Keratinocyte (primary cell): ENCODE measurements at regions not wholly inside any gene's neighbourhood (a gene's known extent, or its start where the extent isn't known, plus 50 kb on each side); places are given as distances from the start of the nearest gene placed in this dataset.

Experiments used
- DNase-seq: peaks from one replicate; pipeline ENCODE4 v3.0.0-alpha.2; 2011; ENCODE audit warnings: low read depth, missing footprints, low spot score
- FAIRE-seq: peaks from 2 replicates; lab custom pipeline; 2011; peaks lifted over from hg19 to GRCh38; lab: Jason Lieb, UNC
- H2AFZ ChIP-seq: 2 replicates; pipeline ENCODE4 v1.6.0; 2012; ENCODE audit warnings: low read length, control low read depth, inconsistent platforms; ENCODE audit not compliant: control insufficient read depth
- H3K27ac ChIP-seq: 2 replicates; pipeline ENCODE4 v1.5.1; 2011; ENCODE audit warnings: low read length; ENCODE audit not compliant: control insufficient read depth, insufficient read depth
- H3K27me3 ChIP-seq: 3 replicates; pipeline ENCODE4 v1.6.0; 2011; ENCODE audit warnings: low read length; ENCODE audit not compliant: control insufficient read depth, insufficient read depth; ENCODE audit errors: extremely low read depth
- H3K36me3 ChIP-seq, 2 experiments: 2 replicates in 1 of 2; 3 replicates in 1 of 2; pipeline ENCODE4 v1.5.1; 2011; ENCODE audit warnings: low read length in 2 of 2, mild to moderate bottlenecking in 1 of 2; ENCODE audit not compliant: control insufficient read depth in 2 of 2, insufficient read depth in 2 of 2; ENCODE audit errors: extremely low read depth in 1 of 2
- H3K4me1 ChIP-seq: 3 replicates; pipeline ENCODE4 v1.5.1; 2011; ENCODE audit warnings: low read length; ENCODE audit not compliant: control insufficient read depth, insufficient read depth; ENCODE audit errors: extremely low read depth
- H3K4me2 ChIP-seq: 3 replicates; pipeline ENCODE4 v1.6.0; 2011; ENCODE audit warnings: low read depth, low read length; ENCODE audit not compliant: control insufficient read depth, insufficient read depth; ENCODE audit errors: extremely low read depth
- H3K4me3 ChIP-seq, 3 experiments: fragments of 200-600 bp in 1 of 3; sonication (generic) in 1 of 3; 2 replicates in 2 of 3; 3 replicates in 1 of 3; pipeline ENCODE4 v1.5.1; 2011 to 2016; ENCODE audit warnings: low read length in 3 of 3, mild to moderate bottlenecking in 3 of 3, control low read depth in 2 of 3, inconsistent platforms in 1 of 3, low read depth in 1 of 3, mixed read lengths in 1 of 3, mixed run types in 1 of 3, moderate library complexity in 1 of 3; ENCODE audit not compliant: control insufficient read depth in 2 of 3, insufficient read depth in 2 of 3; ENCODE audit errors: extremely low read depth in 1 of 3
- H3K79me2 ChIP-seq: 2 replicates; pipeline ENCODE4 v1.6.0; 2012; ENCODE audit warnings: low read length; ENCODE audit not compliant: control insufficient read depth, insufficient read depth
- H3K9ac ChIP-seq: 3 replicates; pipeline ENCODE4 v1.6.0; 2011; ENCODE audit warnings: low read length; ENCODE audit not compliant: control insufficient read depth, insufficient read depth; ENCODE audit errors: extremely low read depth
- H3K9me1 ChIP-seq: 3 replicates; pipeline ENCODE4 v1.6.0; 2011; ENCODE audit warnings: low read length; ENCODE audit not compliant: control insufficient read depth, insufficient read depth; ENCODE audit errors: extremely low read depth
- H3K9me3 ChIP-seq: 2 replicates; pipeline ENCODE4 v1.5.1; 2012; ENCODE audit warnings: low read depth, low read length; ENCODE audit not compliant: control insufficient read depth
- H4K20me1 ChIP-seq: 3 replicates; pipeline ENCODE4 v1.6.0; 2011; ENCODE audit warnings: low read length; ENCODE audit not compliant: control insufficient read depth, insufficient read depth; ENCODE audit errors: extremely low read depth
- CTCF ChIP-seq, 3 experiments: IDR thresholded peaks in 1 of 3; conservative IDR thresholded peaks in 1 of 3; optimal IDR thresholded peaks in 1 of 3; 2 replicates in 2 of 3; 3 replicates in 1 of 3; pipeline versions ENCODE3 to v1.5.1; 2011; ENCODE audit warnings: low read length in 3 of 3, mild to moderate bottlenecking in 3 of 3, moderate library complexity in 2 of 3, control low read depth in 1 of 3, inconsistent platforms in 1 of 3; ENCODE audit not compliant: insufficient read depth in 2 of 3; ENCODE audit errors: extremely low read depth in 1 of 3
- EZH2 ChIP-seq: IDR thresholded peaks from one replicate; pipeline ENCODE4 v1.6.1; 2012; ENCODE audit warnings: inconsistent platforms, mild to moderate bottlenecking, low read length, moderate library complexity
- dilution Hi-C: fragments of 300-500 bp; cut with MboI; formaldehyde crosslinking; loops from one replicate; pipeline ENCODE4 v1.7.0; 2020; ENCODE audit warnings: low sequenced_read_pairs; ENCODE audit not compliant: extremely low pct_ligation_motif_present

- Histone ChIP-seq H4K20me1 (no peaks in the 10 kb centered on the region), H3K4me2 (no peak overlapping the region), H3K36me3 (no peaks in the 10 kb centered on the region), H3K27ac (no peak overlapping the region), H3K27me3 (no peaks in the 10 kb centered on the region), H3K79me2 (no peaks in the 10 kb centered on the region), H3K9me3 (no peaks in the 10 kb centered on the region), H3K9me1 (no peaks in the 10 kb centered on the region), H3K9ac (no peak overlapping the region), H2AFZ (no peak overlapping the region), H3K4me3 (no peak overlapping the region), H3K4me1 (no peaks in the 10 kb centered on the region)
- TF ChIP-seq EZH2 (no peak), CTCF (optimal IDR thresholded peaks at IDR 0.05 in 1 of 3, IDR thresholded peaks at IDR 0.05 in 1 of 3, conservative IDR thresholded peaks at IDR 0.05 in 1 of 3; ENCODE audit: extremely low read depth in 1 of 3, insufficient read depth in 2 of 3, low read length in 3 of 3) (no peak)
- no peak for DNase-seq
- dilution Hi-C loops = no loop called here
- FAIRE-seq = no peak
Measured at GRCh38 chr18:38421872-38422615, 856.4 kb upstream of the CELF4 start.

GRCh38 chr18:38421021-38421420 lies 855.4 kb upstream of the CELF4 start:
- H3K36me3 ChIP-seq = no peaks in the 10 kb centered on the region
- H3K27ac ChIP-seq = no peak overlapping the region
- H3K9me1 ChIP-seq = no peaks in the 10 kb centered on the region
- H3K9me3 ChIP-seq = no peaks in the 10 kb centered on the region
- dilution Hi-C loops = no loop called here
- FAIRE-seq = no peak
- no peak overlapping the region for H3K9ac ChIP-seq
- H3K4me1 ChIP-seq = no peaks in the 10 kb centered on the region
- H3K27me3 ChIP-seq = no peaks in the 10 kb centered on the region
- H2AFZ ChIP-seq = no peak overlapping the region
- H3K4me3 ChIP-seq = no peak overlapping the region
- H4K20me1 ChIP-seq = no peaks in the 10 kb centered on the region
- DNase-seq = no peak
- H3K4me2 ChIP-seq = no peak overlapping the region
- H3K79me2 ChIP-seq = no peaks in the 10 kb centered on the region
- TF ChIP-seq CTCF (optimal IDR thresholded peaks at IDR 0.05 in 1 of 3, IDR thresholded peaks at IDR 0.05 in 1 of 3, conservative IDR thresholded peaks at IDR 0.05 in 1 of 3; ENCODE audit: extremely low read depth in 1 of 3, insufficient read depth in 2 of 3, low read length in 3 of 3) (no peak), EZH2 (no peak)
